SK-N-SH treated with all-trans-retinoic acid at 6 μM for 48 hours (cell line): ENCODE measurements at regions not wholly inside any gene's neighbourhood (a gene's known extent, or its start where the extent isn't known, plus 50 kb on each side); places are given as distances from the start of the nearest gene placed in this dataset.

ENCODE experiments used
- ATAC-seq: fragments of 200-7000 bp; cut with Tn5 transposase; 3 replicates; pipeline ENCODE4 v1.9.1; 2020; ENCODE audit warnings: mild to moderate bottlenecking, moderate library complexity
- ARNTL ChIP-seq: fragments of 450-650 bp; formaldehyde crosslinking; IDR thresholded peaks from 2 replicates; pipeline ENCODE4 v1.5.0; 2020; ENCODE audit warnings: low read depth, mild to moderate bottlenecking, moderate library complexity, borderline replicate concordance
- BACH2 ChIP-seq: fragments of 250-450 bp; sonication (Bioruptor Pico); IDR thresholded peaks from 2 replicates; pipeline ENCODE4 v1.9.0; 2021; ENCODE audit warnings: mild to moderate bottlenecking, borderline replicate concordance
- CSRNP3 ChIP-seq: fragments of 250-450 bp; sonication (Bioruptor Pico); IDR thresholded peaks from 2 replicates; pipeline ENCODE4 v1.5.1; 2021; ENCODE audit warnings: mild to moderate bottlenecking, moderate library complexity
- ESRRG ChIP-seq: fragments of 250-450 bp; sonication (Bioruptor Pico); IDR thresholded peaks from 2 replicates; pipeline ENCODE4 v1.6.1; 2021; ENCODE audit warnings: mild to moderate bottlenecking
- GLIS3 ChIP-seq: fragments of 250-450 bp; sonication (Bioruptor Pico); IDR thresholded peaks from 2 replicates; pipeline ENCODE4 v1.5.0; 2020; ENCODE audit warnings: mild to moderate bottlenecking, moderate library complexity
- POU6F1 ChIP-seq: fragments of 250-450 bp; sonication (Bioruptor Pico); IDR thresholded peaks from 2 replicates; pipeline ENCODE4 v1.8.0; 2021; ENCODE audit warnings: low read depth, mild to moderate bottlenecking, moderate library complexity, borderline replicate concordance
- PPARA ChIP-seq: fragments of 250-450 bp; sonication (Bioruptor Pico); IDR thresholded peaks from 2 replicates; pipeline ENCODE4 v1.5.0; 2020; ENCODE audit warnings: mild to moderate bottlenecking, borderline replicate concordance
- SNAI2 ChIP-seq: fragments of 250-450 bp; sonication (Bioruptor Pico); IDR thresholded peaks from 2 replicates; pipeline ENCODE4 v1.5.0; 2020; ENCODE audit warnings: mild to moderate bottlenecking, moderate library complexity
- TCF4 ChIP-seq: fragments of 250-450 bp; sonication (Bioruptor Pico); IDR thresholded peaks from 2 replicates; pipeline ENCODE4 v1.8.0; 2021; ENCODE audit warnings: mild to moderate bottlenecking, moderate library complexity, borderline replicate concordance
- TOX ChIP-seq: fragments of 250-450 bp; sonication (Bioruptor Pico); IDR thresholded peaks from 2 replicates; pipeline ENCODE4 v1.8.0; 2021; ENCODE audit warnings: mild to moderate bottlenecking, moderate library complexity, borderline replicate concordance
- ZC3H10 ChIP-seq: fragments of 250-450 bp; sonication (Bioruptor Pico); IDR thresholded peaks from 2 replicates; pipeline ENCODE4 v1.5.1; 2021; ENCODE audit warnings: mild to moderate bottlenecking, moderate library complexity
- ZFP3 ChIP-seq: fragments of 250-450 bp; sonication (Bioruptor Pico); IDR thresholded peaks from 2 replicates; pipeline ENCODE4 v1.5.0; 2020; ENCODE audit warnings: mild to moderate bottlenecking, moderate library complexity
- ZFP30 ChIP-seq: fragments of 450-650 bp; formaldehyde crosslinking; IDR thresholded peaks from 2 replicates; pipeline ENCODE4 v1.5.0; 2022; ENCODE audit warnings: mild to moderate bottlenecking, moderate library complexity
- ZNF565 ChIP-seq: fragments of 450-650 bp; formaldehyde crosslinking; conservative IDR thresholded peaks from 2 replicates; pipeline ENCODE4 v1.5.0; 2020; ENCODE audit warnings: low read depth, mild to moderate bottlenecking, moderate library complexity
- ZNF70 ChIP-seq: fragments of 450-650 bp; formaldehyde crosslinking; IDR thresholded peaks from 2 replicates; pipeline ENCODE4 v1.5.0; 2020; ENCODE audit warnings: mild to moderate bottlenecking, moderate library complexity
- ZNF8 ChIP-seq: fragments of 450-650 bp; formaldehyde crosslinking; IDR thresholded peaks from 2 replicates; pipeline ENCODE4 v1.5.0; 2020; ENCODE audit warnings: mild to moderate bottlenecking, moderate library complexity
- TF ChIP-seq, protein P1 (sequence below): fragments of 250-450 bp; sonication (Bioruptor Pico); IDR thresholded peaks from 2 replicates; pipeline ENCODE4 v1.8.0; 2020; ENCODE audit warnings: mild to moderate bottlenecking, moderate library complexity, borderline replicate concordance
- TF ChIP-seq, protein P2 (sequence below): fragments of 250-450 bp; sonication (Bioruptor Pico); IDR thresholded peaks from 2 replicates; pipeline ENCODE4 v1.5.0; 2020; ENCODE audit warnings: mild to moderate bottlenecking, moderate library complexity
- TF ChIP-seq, protein P3 (sequence below): fragments of 250-450 bp; sonication (Bioruptor Pico); IDR thresholded peaks from 2 replicates; pipeline ENCODE4 v1.5.1; 2020; ENCODE audit warnings: low read depth, mild to moderate bottlenecking, moderate library complexity

- TF ChIP-seq ZNF70 (CRISPR knock-in tag) (no peak), BACH2 (CRISPR knock-in tag) (no peak), ZNF8 (no peak), PPARA (CRISPR knock-in tag) (no peak), CSRNP3 (CRISPR knock-in tag) (no peak), ARNTL (no peak), POU6F1 (no peak), ZFP3 (CRISPR knock-in tag) (no peak), ZNF565 (CRISPR knock-in tag) (no peak), TCF4 (CRISPR knock-in tag) (no peak), GLIS3 (no peak), ESRRG (CRISPR knock-in tag) (no peak)
- TF ChIP-seq, protein P1, sequence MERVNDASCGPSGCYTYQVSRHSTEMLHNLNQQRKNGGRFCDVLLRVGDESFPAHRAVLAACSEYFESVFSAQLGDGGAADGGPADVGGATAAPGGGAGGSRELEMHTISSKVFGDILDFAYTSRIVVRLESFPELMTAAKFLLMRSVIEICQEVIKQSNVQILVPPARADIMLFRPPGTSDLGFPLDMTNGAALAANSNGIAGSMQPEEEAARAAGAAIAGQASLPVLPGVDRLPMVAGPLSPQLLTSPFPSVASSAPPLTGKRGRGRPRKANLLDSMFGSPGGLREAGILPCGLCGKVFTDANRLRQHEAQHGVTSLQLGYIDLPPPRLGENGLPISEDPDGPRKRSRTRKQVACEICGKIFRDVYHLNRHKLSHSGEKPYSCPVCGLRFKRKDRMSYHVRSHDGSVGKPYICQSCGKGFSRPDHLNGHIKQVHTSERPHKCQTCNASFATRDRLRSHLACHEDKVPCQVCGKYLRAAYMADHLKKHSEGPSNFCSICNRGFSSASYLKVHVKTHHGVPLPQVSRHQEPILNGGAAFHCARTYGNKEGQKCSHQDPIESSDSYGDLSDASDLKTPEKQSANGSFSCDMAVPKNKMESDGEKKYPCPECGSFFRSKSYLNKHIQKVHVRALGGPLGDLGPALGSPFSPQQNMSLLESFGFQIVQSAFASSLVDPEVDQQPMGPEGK (CRISPR knock-in tag), result no peak
- TF ChIP-seq, protein P2, sequence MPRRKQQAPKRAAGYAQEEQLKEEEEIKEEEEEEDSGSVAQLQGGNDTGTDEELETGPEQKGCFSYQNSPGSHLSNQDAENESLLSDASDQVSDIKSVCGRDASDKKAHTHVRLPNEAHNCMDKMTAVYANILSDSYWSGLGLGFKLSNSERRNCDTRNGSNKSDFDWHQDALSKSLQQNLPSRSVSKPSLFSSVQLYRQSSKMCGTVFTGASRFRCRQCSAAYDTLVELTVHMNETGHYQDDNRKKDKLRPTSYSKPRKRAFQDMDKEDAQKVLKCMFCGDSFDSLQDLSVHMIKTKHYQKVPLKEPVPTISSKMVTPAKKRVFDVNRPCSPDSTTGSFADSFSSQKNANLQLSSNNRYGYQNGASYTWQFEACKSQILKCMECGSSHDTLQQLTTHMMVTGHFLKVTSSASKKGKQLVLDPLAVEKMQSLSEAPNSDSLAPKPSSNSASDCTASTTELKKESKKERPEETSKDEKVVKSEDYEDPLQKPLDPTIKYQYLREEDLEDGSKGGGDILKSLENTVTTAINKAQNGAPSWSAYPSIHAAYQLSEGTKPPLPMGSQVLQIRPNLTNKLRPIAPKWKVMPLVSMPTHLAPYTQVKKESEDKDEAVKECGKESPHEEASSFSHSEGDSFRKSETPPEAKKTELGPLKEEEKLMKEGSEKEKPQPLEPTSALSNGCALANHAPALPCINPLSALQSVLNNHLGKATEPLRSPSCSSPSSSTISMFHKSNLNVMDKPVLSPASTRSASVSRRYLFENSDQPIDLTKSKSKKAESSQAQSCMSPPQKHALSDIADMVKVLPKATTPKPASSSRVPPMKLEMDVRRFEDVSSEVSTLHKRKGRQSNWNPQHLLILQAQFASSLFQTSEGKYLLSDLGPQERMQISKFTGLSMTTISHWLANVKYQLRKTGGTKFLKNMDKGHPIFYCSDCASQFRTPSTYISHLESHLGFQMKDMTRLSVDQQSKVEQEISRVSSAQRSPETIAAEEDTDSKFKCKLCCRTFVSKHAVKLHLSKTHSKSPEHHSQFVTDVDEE, result no peak
- TF ChIP-seq, protein P3, sequence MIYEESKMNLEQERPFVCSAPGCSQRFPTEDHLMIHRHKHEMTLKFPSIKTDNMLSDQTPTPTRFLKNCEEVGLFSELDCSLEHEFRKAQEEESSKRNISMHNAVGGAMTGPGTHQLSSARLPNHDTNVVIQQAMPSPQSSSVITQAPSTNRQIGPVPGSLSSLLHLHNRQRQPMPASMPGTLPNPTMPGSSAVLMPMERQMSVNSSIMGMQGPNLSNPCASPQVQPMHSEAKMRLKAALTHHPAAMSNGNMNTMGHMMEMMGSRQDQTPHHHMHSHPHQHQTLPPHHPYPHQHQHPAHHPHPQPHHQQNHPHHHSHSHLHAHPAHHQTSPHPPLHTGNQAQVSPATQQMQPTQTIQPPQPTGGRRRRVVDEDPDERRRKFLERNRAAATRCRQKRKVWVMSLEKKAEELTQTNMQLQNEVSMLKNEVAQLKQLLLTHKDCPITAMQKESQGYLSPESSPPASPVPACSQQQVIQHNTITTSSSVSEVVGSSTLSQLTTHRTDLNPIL (CRISPR knock-in tag), result no peak
- no peak for ATAC-seq
Observed at GRCh38 chr6:23672737-23673136, 453.3 kb upstream of the NRSN1 start.

GRCh38 chr6:23678626-23679025, 447.4 kb upstream of the NRSN1 start:
- TF ChIP-seq ZNF565 (CRISPR knock-in tag) (no peak), SNAI2 (CRISPR knock-in tag) (no peak), ZNF8 (no peak), ZFP30 (CRISPR knock-in tag) (no peak), CSRNP3 (CRISPR knock-in tag) (no peak), ZC3H10 (CRISPR knock-in tag) (no peak), TOX (no peak), TCF4 (CRISPR knock-in tag) (no peak), BACH2 (CRISPR knock-in tag) (no peak), ZNF70 (CRISPR knock-in tag) (no peak), ESRRG (CRISPR knock-in tag) (no peak), GLIS3 (no peak), ARNTL (no peak)
- TF ChIP-seq, protein P3 (CRISPR knock-in tag), result no peak
- TF ChIP-seq, protein P2, result no peak
- TF ChIP-seq, protein P1 (CRISPR knock-in tag), result no peak
- no peak for ATAC-seq
